ENCODE measurements at regions not wholly inside any gene's neighbourhood (a gene's known extent, or its start where the extent isn't known, plus 50 kb on each side); places are given as distances from the start of the nearest gene placed in this dataset.
"Not testable (repeated sequence)": the region's sequence is repeated elsewhere in the genome, so short reads cannot be mapped to it uniquely, and the experiment has no call there.

DNA sequence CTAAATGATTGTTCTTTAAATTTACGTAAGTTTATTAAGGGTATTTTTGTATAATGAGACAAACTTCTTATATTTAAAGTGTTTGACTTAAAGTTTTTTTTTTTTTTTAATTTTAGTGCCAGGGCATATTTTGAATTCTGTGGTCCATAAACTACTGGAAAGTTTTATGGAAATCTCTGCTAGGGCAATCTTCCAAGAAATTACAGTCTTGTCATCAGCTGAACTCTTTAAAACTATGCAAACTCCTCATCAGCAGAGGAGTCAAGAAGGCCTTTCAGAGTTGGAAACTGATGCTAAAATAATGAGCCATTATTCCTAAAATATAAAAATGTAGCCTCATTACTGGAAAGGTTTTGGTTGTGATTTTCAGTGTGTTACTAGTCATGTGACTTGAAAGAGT, 1201.9 kb downstream of the BRINP3 start:
- Histone ChIP-seq H3K4me3 (ENCODE audit: low read length in 3 of 3) (no peak overlapping the region), H3K27ac (ENCODE audit: low read depth, low read length) (no peak overlapping the region), H3K9ac (ENCODE audit: low read depth in 1 of 3, low read length in 3 of 3) (no peak overlapping the region), H3K4me1 (ENCODE audit: control insufficient read depth in 3 of 3, insufficient read depth in 3 of 3, low read length in 3 of 3) (no peaks in the 10 kb centered on the region), H3K9me3 (ENCODE audit: control insufficient read depth in 3 of 3, low read length in 3 of 3) (no peaks in the 10 kb centered on the region), H3K27me3 (ENCODE audit: control insufficient read depth in 3 of 3, insufficient read depth in 3 of 3, low read length in 3 of 3) (no peaks in the 10 kb centered on the region), H3K36me3 (ENCODE audit: control insufficient read depth in 3 of 3, insufficient read depth in 3 of 3, low read length in 3 of 3) (no peaks in the 10 kb centered on the region)

DNA sequence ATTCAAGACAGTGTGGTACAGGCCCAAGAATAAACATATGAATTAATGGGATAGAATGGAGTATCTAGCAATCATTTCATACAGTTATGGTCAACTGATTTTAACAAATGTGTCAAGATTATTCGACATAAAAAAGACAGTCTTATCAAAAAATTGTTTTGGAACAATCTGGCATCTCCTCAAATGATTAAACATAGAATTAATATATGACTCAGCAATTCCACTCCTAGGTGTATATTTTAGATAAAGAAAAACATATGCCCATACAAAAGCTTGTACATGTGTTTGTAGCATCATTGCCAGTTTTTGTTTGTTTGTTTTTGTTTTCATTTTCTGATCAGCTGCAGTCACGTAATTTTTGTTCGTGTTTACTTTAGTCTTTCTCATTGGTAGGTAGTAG, 1188.3 kb downstream of the BRINP3 start:
- Histone ChIP-seq H3K4me3 (ENCODE audit: low read length in 3 of 3) (no peak overlapping the region), H3K9ac (ENCODE audit: low read depth in 1 of 3, low read length in 3 of 3) (no peak overlapping the region), H3K4me1 (ENCODE audit: control insufficient read depth in 3 of 3, insufficient read depth in 3 of 3, low read length in 3 of 3) (no peaks in the 10 kb centered on the region), H3K36me3 (ENCODE audit: control insufficient read depth in 3 of 3, insufficient read depth in 3 of 3, low read length in 3 of 3) (no peaks in the 10 kb centered on the region), H3K9me3 (ENCODE audit: control insufficient read depth in 3 of 3, low read length in 3 of 3) (no peaks in the 10 kb centered on the region), H3K27me3 (ENCODE audit: control insufficient read depth in 3 of 3, insufficient read depth in 3 of 3, low read length in 3 of 3) (no peaks in the 10 kb centered on the region), H3K27ac (ENCODE audit: low read depth, low read length) (no peak overlapping the region)

DNA sequence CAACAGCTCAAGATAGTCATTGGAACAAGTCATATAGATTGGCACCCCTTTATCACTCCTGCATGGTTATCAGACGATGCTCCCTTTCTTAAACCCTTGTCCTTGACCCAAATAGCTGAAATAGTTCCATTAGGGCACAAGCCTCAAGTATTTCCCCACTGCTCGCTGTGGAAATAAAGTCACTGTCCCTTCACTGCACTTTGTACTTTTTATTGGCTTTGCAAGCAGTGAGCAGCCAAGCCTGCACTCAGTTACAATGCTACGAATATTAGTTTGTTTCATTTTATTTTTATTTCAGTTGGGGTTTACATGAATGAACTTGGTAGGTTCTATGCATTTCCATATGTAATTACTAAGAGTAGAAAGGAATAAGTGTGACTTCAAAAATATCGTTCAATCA, 1176.4 kb downstream of the BRINP3 start:
- H3K4me3 ChIP-seq (ENCODE audit: low read length in 3 of 3): no peak overlapping the region
- no peaks in the 10 kb centered on the region for H3K9me3 ChIP-seq (ENCODE audit: control insufficient read depth in 3 of 3, low read length in 3 of 3)
- no peak overlapping the region for H3K9ac ChIP-seq (ENCODE audit: low read depth in 1 of 3, low read length in 3 of 3)
- no peaks in the 10 kb centered on the region for H3K36me3 ChIP-seq (ENCODE audit: control insufficient read depth in 3 of 3, insufficient read depth in 3 of 3, low read length in 3 of 3)
- H3K27ac ChIP-seq (ENCODE audit: low read depth, low read length): no peak overlapping the region
- H3K27me3 ChIP-seq (ENCODE audit: control insufficient read depth in 3 of 3, insufficient read depth in 3 of 3, low read length in 3 of 3): no peaks in the 10 kb centered on the region
- no peaks in the 10 kb centered on the region for H3K4me1 ChIP-seq (ENCODE audit: control insufficient read depth in 3 of 3, insufficient read depth in 3 of 3, low read length in 3 of 3)

DNA sequence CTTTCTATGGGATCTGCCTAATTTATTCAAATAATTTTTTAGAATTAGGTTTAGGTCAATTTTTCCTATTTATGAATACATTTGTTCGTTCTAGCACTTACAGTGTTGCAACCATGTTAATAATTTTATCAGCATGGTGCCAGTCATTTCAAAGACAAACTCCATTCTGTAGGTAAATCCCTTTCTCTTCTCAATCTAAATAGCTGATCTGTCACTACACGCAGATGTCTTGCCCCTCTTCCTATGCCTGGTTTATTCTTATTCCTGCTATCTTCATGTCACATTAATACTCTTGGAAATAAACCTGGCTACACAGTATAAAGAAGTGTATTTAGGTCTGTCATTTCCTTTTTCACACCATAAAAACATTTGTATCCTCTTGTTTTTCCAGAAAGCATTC, 1172.4 kb downstream of the BRINP3 start:
- Histone ChIP-seq H3K4me3 (ENCODE audit: low read length in 3 of 3) (no peak overlapping the region), H3K9ac (ENCODE audit: low read depth in 1 of 3, low read length in 3 of 3) (no peak overlapping the region), H3K36me3 (ENCODE audit: control insufficient read depth in 3 of 3, insufficient read depth in 3 of 3, low read length in 3 of 3) (no peaks in the 10 kb centered on the region), H3K4me1 (ENCODE audit: control insufficient read depth in 3 of 3, insufficient read depth in 3 of 3, low read length in 3 of 3) (no peaks in the 10 kb centered on the region), H3K27ac (ENCODE audit: low read depth, low read length) (no peak overlapping the region), H3K9me3 (ENCODE audit: control insufficient read depth in 3 of 3, low read length in 3 of 3) (no peaks in the 10 kb centered on the region), H3K27me3 (ENCODE audit: control insufficient read depth in 3 of 3, insufficient read depth in 3 of 3, low read length in 3 of 3) (no peaks in the 10 kb centered on the region)

DNA sequence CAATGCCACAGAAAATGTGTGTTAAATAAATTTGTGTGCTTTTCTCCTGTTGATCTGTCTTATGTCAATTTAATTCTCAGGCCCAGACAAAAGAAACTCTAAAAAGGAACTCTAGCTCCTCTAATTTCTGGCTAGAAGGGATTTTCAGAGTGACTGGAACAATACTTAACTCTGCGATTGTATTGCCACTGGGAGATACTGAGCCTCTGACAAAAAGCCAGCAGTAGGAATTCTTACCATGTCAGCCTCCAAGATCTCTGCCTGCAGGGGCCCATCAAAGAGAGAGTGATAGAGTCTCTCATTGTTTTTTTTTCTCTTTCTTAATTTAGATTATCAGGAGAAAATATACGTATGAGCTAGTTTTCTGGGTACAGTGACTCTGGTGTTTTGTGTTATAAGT, 1165.7 kb downstream of the BRINP3 start:
- no peaks in the 10 kb centered on the region for H3K27me3 ChIP-seq (ENCODE audit: control insufficient read depth in 3 of 3, insufficient read depth in 3 of 3, low read length in 3 of 3)
- no peak overlapping the region for H3K9ac ChIP-seq (ENCODE audit: low read depth in 1 of 3, low read length in 3 of 3)
- H3K4me3 ChIP-seq (ENCODE audit: low read length in 3 of 3): no peak overlapping the region
- no peaks in the 10 kb centered on the region for H3K4me1 ChIP-seq (ENCODE audit: control insufficient read depth in 3 of 3, insufficient read depth in 3 of 3, low read length in 3 of 3)
- no peak overlapping the region for H3K27ac ChIP-seq (ENCODE audit: low read depth, low read length)
- no peaks in the 10 kb centered on the region for H3K9me3 ChIP-seq (ENCODE audit: control insufficient read depth in 3 of 3, low read length in 3 of 3)
- H3K36me3 ChIP-seq (ENCODE audit: control insufficient read depth in 3 of 3, insufficient read depth in 3 of 3, low read length in 3 of 3): no peaks in the 10 kb centered on the region

DNA sequence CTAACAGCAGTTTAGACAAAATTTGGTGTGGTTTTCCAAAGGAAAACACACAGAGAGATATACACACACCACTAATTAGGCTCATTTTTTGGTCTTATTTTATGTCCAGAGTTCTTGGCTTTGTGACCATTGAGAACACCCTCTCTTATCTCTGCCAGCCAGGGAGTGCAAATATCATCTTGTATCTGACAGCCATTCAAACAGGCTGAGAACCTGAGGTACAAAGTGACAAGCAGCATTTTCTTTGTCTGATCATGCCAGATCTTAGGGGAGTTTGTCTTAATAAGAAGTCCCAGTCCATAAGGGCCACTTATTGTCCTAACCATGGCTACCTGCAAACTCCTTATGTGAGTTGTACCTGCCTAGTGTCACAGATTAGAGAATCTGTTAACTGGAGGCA, 1165.2 kb downstream of the BRINP3 start:
- H3K4me3 ChIP-seq (ENCODE audit: low read length in 3 of 3): no peak overlapping the region
- H3K9me3 ChIP-seq (ENCODE audit: control insufficient read depth in 3 of 3, low read length in 3 of 3): no peaks in the 10 kb centered on the region
- no peaks in the 10 kb centered on the region for H3K4me1 ChIP-seq (ENCODE audit: control insufficient read depth in 3 of 3, insufficient read depth in 3 of 3, low read length in 3 of 3)
- no peak overlapping the region for H3K27ac ChIP-seq (ENCODE audit: low read depth, low read length)
- no peaks in the 10 kb centered on the region for H3K36me3 ChIP-seq (ENCODE audit: control insufficient read depth in 3 of 3, insufficient read depth in 3 of 3, low read length in 3 of 3)
- no peaks in the 10 kb centered on the region for H3K27me3 ChIP-seq (ENCODE audit: control insufficient read depth in 3 of 3, insufficient read depth in 3 of 3, low read length in 3 of 3)
- no peak overlapping the region for H3K9ac ChIP-seq (ENCODE audit: low read depth in 1 of 3, low read length in 3 of 3)

DNA sequence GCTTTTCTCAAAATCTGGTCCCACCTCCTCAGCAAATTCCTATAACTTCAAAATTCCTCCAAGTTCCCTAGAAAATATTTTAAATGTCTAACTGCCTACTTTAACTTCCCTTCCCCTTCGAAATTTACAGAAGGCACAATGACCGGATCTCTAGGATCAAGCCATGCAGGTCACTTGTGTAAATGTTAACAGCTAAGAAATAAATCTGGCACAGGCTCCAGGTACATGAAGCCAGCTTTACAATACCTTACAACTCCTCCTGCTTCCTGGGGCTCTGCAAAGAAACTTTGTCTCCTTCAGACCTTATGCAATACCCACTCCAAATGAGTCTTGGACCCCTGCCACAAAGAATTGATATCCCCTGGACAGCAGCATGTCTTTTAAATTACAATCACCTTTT, 1164.2 kb downstream of the BRINP3 start:
- Histone ChIP-seq H3K4me1 (ENCODE audit: control insufficient read depth in 3 of 3, insufficient read depth in 3 of 3, low read length in 3 of 3) (no peaks in the 10 kb centered on the region), H3K4me3 (ENCODE audit: low read length in 3 of 3) (no peak overlapping the region), H3K36me3 (ENCODE audit: control insufficient read depth in 3 of 3, insufficient read depth in 3 of 3, low read length in 3 of 3) (no peaks in the 10 kb centered on the region), H3K9ac (ENCODE audit: low read depth in 1 of 3, low read length in 3 of 3) (no peak overlapping the region), H3K9me3 (ENCODE audit: control insufficient read depth in 3 of 3, low read length in 3 of 3) (no peaks in the 10 kb centered on the region), H3K27ac (ENCODE audit: low read depth, low read length) (no peak overlapping the region), H3K27me3 (ENCODE audit: control insufficient read depth in 3 of 3, insufficient read depth in 3 of 3, low read length in 3 of 3) (no peaks in the 10 kb centered on the region)

DNA sequence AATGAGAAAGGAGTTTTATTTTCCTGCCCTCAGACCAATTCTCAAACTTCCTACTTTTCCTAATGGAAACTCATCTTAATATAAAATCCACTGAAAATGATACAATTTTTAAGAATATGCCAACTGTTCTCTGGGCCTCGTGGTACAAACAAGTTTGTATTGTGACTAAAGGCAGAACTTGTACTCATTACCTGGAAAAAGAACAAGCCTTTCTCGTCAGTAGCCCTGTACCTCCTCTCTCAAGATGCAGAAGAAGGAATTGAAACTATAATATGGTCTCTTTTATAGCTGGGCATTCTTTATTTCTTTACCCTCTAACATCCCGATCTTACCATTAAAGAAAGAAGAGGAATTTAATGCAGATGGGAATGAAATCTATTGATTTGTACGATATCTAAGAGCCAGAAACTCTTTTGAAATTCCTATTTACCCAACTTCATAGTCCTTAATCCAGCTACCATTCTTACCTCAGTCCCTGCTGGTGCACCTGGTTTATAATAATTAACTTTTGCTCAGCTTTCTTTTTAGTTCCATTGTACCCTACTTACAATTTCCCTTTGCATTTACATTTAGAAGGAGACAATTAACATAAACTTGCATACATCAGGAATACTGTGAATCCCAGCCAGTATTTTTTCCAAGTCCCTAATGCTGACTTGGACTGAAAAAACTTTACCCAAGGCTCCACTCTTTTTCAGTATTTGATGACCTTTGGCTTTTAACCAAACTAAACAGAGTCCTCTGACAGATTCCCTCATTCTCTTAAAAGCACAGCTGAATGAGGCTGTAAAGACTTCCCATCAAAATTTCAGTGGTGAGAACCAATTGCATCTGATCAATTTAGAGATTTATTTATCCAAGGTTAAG, 1162.4 kb downstream of the BRINP3 start:
- Histone ChIP-seq H3K4me3 (ENCODE audit: low read length in 3 of 3) (no peak overlapping the region), H3K36me3 (ENCODE audit: control insufficient read depth in 3 of 3, insufficient read depth in 3 of 3, low read length in 3 of 3) (no peaks in the 10 kb centered on the region), H3K4me1 (ENCODE audit: control insufficient read depth in 3 of 3, insufficient read depth in 3 of 3, low read length in 3 of 3) (no peaks in the 10 kb centered on the region), H3K27me3 (ENCODE audit: control insufficient read depth in 3 of 3, insufficient read depth in 3 of 3, low read length in 3 of 3) (no peaks in the 10 kb centered on the region), H3K9ac (ENCODE audit: low read depth in 1 of 3, low read length in 3 of 3) (no peak overlapping the region), H3K27ac (ENCODE audit: low read depth, low read length) (no peak overlapping the region), H3K9me3 (ENCODE audit: control insufficient read depth in 3 of 3, low read length in 3 of 3) (no peaks in the 10 kb centered on the region)

DNA sequence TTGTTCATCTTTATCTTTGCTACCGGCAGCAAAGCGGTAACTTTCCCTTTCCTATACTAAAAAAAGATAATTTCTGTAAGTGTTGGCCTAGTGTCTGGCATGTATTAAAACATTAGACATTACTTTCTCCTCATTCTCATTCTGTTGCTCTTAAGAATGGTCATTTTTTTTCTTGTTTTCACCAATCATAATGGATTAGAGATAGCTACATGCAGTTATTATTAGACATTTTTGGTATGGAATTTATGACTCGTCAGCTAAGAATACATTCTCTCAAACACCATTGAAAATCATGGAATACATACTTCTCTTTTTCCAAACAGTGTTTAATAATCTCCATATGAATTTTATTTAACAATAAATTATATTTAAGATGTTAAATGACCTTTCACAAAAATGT, 1154.6 kb downstream of the BRINP3 start:
- Histone ChIP-seq H3K9me3 (ENCODE audit: control insufficient read depth in 3 of 3, low read length in 3 of 3) (no peaks in the 10 kb centered on the region), H3K4me1 (ENCODE audit: control insufficient read depth in 3 of 3, insufficient read depth in 3 of 3, low read length in 3 of 3) (no peaks in the 10 kb centered on the region), H3K4me3 (ENCODE audit: low read length in 3 of 3) (no peak overlapping the region), H3K27ac (ENCODE audit: low read depth, low read length) (no peak overlapping the region), H3K36me3 (ENCODE audit: control insufficient read depth in 3 of 3, insufficient read depth in 3 of 3, low read length in 3 of 3) (no peaks in the 10 kb centered on the region), H3K9ac (ENCODE audit: low read depth in 1 of 3, low read length in 3 of 3) (no peak overlapping the region), H3K27me3 (ENCODE audit: control insufficient read depth in 3 of 3, insufficient read depth in 3 of 3, low read length in 3 of 3) (no peaks in the 10 kb centered on the region)

DNA sequence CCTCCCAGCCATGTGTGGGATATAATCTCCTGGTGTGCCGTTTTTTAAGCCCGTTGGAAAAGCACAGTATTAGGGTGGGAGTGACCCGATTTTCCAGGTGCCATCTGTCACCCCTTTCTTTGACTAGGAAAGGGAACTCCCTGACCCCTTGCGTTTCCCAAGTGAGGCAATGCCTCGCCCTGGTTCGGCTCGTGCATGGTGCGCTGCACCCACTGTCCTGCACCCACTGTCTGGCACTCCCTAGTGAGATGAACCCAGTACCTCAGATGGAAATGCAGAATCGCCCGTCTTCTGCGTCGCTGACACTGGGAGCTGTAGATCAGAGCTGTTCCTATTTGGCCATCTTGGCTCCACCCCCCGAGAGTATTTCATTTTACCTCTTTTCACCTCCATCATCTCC, 1146.6 kb downstream of the BRINP3 start:
- H3K4me3 ChIP-seq (ENCODE audit: low read length in 3 of 3); H3K36me3 ChIP-seq (ENCODE audit: control insufficient read depth in 3 of 3, insufficient read depth in 3 of 3, low read length in 3 of 3); H3K9ac ChIP-seq (ENCODE audit: low read depth in 1 of 3, low read length in 3 of 3); H3K27ac ChIP-seq (ENCODE audit: low read depth, low read length); H3K4me1 ChIP-seq (ENCODE audit: control insufficient read depth in 3 of 3, insufficient read depth in 3 of 3, low read length in 3 of 3); H3K9me3 ChIP-seq (ENCODE audit: control insufficient read depth in 3 of 3, low read length in 3 of 3); H3K27me3 ChIP-seq (ENCODE audit: control insufficient read depth in 3 of 3, insufficient read depth in 3 of 3, low read length in 3 of 3): not testable (repeated sequence)

Measured in skeletal muscle tissue (tissue), 3 donors.